ENCODE measurements at regions not wholly inside any gene's neighbourhood (a gene's known extent, or its start where the extent isn't known, plus 50 kb on each side); places are given as distances from the start of the nearest gene placed in this dataset.

- DNase-seq: peak in 3 of 5 donors; percentile 26 to 88 (median 51)
- H3K4me3 ChIP-seq (ENCODE audit: low read length in 3 of 3): no peak overlapping the region
Measured at GRCh38 chr20:34163307-34163706, 51.3 kb upstream of the EIF2S2 start.

GRCh38 chr20:34164381-34164984, 52.4 kb upstream of the EIF2S2 start:
- FAIRE-seq: no peak
- intact Hi-C loops (cut with DNase I): no loop called here
- H3K27ac ChIP-seq (ENCODE audit: low read depth in 2 of 2, low read length in 2 of 2): no peak overlapping the region

More at GRCh38 chr20:34163307-34163706, 51.3 kb upstream of the EIF2S2 start:
- intact Hi-C loops (cut with DNase I): no loop called here
- Histone ChIP-seq H3K9ac (ENCODE audit: low read length in 3 of 3) (no peak overlapping the region), H3K9me3 (ENCODE audit: control insufficient read depth in 2 of 3, insufficient read depth in 1 of 3, low read length in 3 of 3) (no peaks in the 10 kb centered on the region), H3K27ac (ENCODE audit: low read depth in 2 of 2, low read length in 2 of 2) (no peak overlapping the region), H3K27me3 (ENCODE audit: control insufficient read depth, insufficient read depth, low read length) (no peaks in the 10 kb centered on the region), H3K4me1 (ENCODE audit: control insufficient read depth in 2 of 3, insufficient read depth in 2 of 3, low read depth in 1 of 3, low read length in 3 of 3) (peaks cover 0 to 2% (median 0%) of the 10 kb centered on the region in 3 donors), H3K36me3 (ENCODE audit: control insufficient read depth in 2 of 3, insufficient read depth in 3 of 3, low read length in 3 of 3) (no peaks in the 10 kb centered on the region)
- TF ChIP-seq CTCF (IDR thresholded peaks at IDR 0.05; ENCODE audit: borderline replicate concordance, extremely low read depth, insufficient read depth): no peak
- no peak for FAIRE-seq

GRCh38 chr20:34165018-34165619, 53.1 kb upstream of the EIF2S2 start:
- Histone ChIP-seq H3K9me3 (ENCODE audit: control insufficient read depth in 2 of 3, insufficient read depth in 1 of 3, low read length in 3 of 3) (no peaks in the 10 kb centered on the region), H3K4me1 (ENCODE audit: control insufficient read depth in 2 of 3, insufficient read depth in 2 of 3, low read depth in 1 of 3, low read length in 3 of 3) (peaks cover 0 to 2% (median 0%) of the 10 kb centered on the region in 3 donors), H3K27me3 (ENCODE audit: control insufficient read depth, insufficient read depth, low read length) (no peaks in the 10 kb centered on the region), H3K27ac (ENCODE audit: low read depth in 2 of 2, low read length in 2 of 2) (no peak overlapping the region), H3K36me3 (ENCODE audit: control insufficient read depth in 2 of 3, insufficient read depth in 3 of 3, low read length in 3 of 3) (no peaks in the 10 kb centered on the region), H3K4me3 (ENCODE audit: low read length in 3 of 3) (no peak overlapping the region), H3K9ac (ENCODE audit: low read length in 3 of 3) (no peak overlapping the region)
- intact Hi-C loops (cut with DNase I): no loop called here
- TF ChIP-seq CTCF (IDR thresholded peaks at IDR 0.05; ENCODE audit: borderline replicate concordance, extremely low read depth, insufficient read depth): no peak
- FAIRE-seq (no peak), DNase-seq (peak in 3 of 5 donors; percentile 47 to 81 (median 76))

More at GRCh38 chr20:34164381-34164984, 52.4 kb upstream of the EIF2S2 start:
- Histone ChIP-seq H3K4me3 (ENCODE audit: low read length in 3 of 3) (no peak overlapping the region), H3K4me1 (ENCODE audit: control insufficient read depth in 2 of 3, insufficient read depth in 2 of 3, low read depth in 1 of 3, low read length in 3 of 3) (peaks cover 0 to 2% (median 0%) of the 10 kb centered on the region in 3 donors), H3K27me3 (ENCODE audit: control insufficient read depth, insufficient read depth, low read length) (no peaks in the 10 kb centered on the region), H3K9ac (ENCODE audit: low read length in 3 of 3) (no peak overlapping the region), H3K9me3 (ENCODE audit: control insufficient read depth in 2 of 3, insufficient read depth in 1 of 3, low read length in 3 of 3) (no peaks in the 10 kb centered on the region), H3K36me3 (ENCODE audit: control insufficient read depth in 2 of 3, insufficient read depth in 3 of 3, low read length in 3 of 3) (no peaks in the 10 kb centered on the region)
- DNase-seq: peak in 1 of 5 donors; percentile 48
- TF ChIP-seq CTCF (IDR thresholded peaks at IDR 0.05; ENCODE audit: borderline replicate concordance, extremely low read depth, insufficient read depth): no peak
